Endothelial cell of umbilical vein (primary cell): ENCODE measurements at regions not wholly inside any gene's neighbourhood (a gene's known extent, or its start where the extent isn't known, plus 50 kb on each side); places are given as distances from the start of the nearest gene placed in this dataset.

Experiments
- MAX ChIP-seq: IDR thresholded peaks from 2 replicates; pipeline ENCODE4 v1.6.1; 2011; ENCODE audit not compliant: insufficient read depth, insufficient read length
- TF ChIP-seq, protein P1 (sequence below), 2 donors: IDR thresholded peaks; 1 replicate in 1 of 2; 2 replicates in 1 of 2; pipeline ENCODE4 v1.5.1; 2011; ENCODE audit warnings: low read length in 2 of 2, mild to moderate bottlenecking in 2 of 2, moderate library complexity in 2 of 2, control low read depth in 1 of 2, inconsistent platforms in 1 of 2, low read depth in 1 of 2; ENCODE audit not compliant: insufficient read depth in 1 of 2; ENCODE audit errors: extremely low read depth in 1 of 2

DNA sequence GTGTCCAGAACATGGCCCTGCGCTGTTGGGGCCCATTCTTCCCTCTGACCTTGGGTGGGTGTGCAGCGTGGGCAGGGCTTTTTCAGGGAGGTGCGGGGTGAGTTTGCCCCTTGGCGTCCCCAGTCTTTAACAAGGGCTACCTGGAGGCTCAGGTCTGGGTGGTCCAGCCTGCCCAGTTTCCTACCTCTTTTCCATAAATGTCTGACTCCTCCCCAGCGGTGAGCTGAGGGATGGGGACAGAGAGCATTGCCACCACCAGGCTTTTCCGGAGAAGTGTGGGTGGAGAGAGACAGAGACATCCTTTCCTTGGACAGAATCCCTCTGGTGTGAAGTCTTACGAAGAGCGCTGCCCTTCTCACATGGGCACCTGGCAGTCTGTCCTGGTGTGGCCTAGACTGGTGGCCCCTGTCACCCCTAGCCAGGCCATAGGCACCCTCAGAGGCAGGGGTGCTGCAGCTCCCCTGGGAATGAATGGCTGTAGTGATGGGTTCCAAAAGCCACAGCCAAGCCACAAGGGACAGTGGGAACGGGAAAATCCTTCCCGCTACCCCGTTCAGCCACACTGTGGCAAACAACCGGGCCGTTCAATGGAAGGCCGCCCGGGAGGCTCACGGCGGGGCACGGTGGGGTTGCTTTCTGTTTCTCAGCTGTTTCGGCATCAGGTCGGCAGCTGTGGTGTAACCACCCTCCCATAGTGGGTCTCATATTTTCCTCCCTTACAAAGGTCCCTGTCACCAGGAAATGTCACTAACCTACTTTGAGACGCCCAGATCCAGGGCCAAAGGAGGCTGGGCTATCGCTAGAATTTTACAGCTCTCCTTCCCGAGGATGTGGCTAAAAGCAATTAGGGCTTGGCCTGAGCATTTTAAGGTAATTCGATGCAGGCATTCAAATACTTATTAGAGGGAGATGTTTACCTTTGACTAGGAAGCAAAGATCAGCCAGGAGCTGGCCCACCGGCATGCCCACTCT, 61.9 kb upstream of the GSE1 start:
- TF ChIP-seq MAX: no peak
- TF ChIP-seq, protein P1, sequence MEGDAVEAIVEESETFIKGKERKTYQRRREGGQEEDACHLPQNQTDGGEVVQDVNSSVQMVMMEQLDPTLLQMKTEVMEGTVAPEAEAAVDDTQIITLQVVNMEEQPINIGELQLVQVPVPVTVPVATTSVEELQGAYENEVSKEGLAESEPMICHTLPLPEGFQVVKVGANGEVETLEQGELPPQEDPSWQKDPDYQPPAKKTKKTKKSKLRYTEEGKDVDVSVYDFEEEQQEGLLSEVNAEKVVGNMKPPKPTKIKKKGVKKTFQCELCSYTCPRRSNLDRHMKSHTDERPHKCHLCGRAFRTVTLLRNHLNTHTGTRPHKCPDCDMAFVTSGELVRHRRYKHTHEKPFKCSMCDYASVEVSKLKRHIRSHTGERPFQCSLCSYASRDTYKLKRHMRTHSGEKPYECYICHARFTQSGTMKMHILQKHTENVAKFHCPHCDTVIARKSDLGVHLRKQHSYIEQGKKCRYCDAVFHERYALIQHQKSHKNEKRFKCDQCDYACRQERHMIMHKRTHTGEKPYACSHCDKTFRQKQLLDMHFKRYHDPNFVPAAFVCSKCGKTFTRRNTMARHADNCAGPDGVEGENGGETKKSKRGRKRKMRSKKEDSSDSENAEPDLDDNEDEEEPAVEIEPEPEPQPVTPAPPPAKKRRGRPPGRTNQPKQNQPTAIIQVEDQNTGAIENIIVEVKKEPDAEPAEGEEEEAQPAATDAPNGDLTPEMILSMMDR (IDR thresholded peaks at IDR 0.05; ENCODE audit: extremely low read depth in 1 of 2, insufficient read depth in 1 of 2, low read depth in 1 of 2, low read length in 2 of 2): no peak
